ENCODE measurements at regions not wholly inside any gene's neighbourhood (a gene's known extent, or its start where the extent isn't known, plus 50 kb on each side); places are given as distances from the start of the nearest gene placed in this dataset.

DNA sequence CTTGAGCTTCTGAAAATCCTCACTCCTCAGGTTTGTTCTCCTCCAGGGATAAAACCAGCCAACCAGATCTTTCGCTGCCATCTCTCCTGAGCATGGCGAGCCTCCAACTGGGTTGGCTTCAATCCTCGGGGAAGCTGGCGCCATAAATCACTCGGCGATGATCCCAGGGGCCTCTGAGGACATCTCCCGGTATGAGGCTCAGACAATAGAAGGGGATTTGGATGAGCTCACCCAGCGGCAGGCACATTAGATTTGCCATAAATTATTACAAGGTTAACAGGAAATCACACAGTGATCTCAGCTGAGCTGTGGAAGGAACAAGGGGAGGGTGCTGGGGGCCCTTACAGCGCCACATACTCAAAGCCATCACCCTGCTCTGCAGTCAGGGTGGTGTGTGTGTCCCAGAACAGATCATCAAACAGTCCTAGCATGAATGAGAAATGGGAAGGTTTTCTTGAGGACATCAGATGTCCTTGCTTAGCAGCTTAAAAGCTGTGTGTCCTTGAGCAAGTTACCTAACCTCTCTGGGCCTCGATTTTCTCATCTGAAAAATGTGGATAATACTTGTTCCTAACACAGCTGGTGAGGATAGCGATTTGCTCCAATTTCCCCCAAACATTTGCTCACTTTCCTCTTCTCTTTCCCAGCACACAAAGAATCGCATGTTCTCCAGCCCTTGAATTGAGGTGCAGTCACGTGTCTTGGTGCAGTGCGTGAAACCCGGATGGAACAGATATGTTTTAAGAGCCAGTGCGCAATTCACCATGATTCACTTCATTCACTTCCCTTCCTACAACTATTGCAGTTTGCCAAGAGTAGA, 142.8 kb downstream of the SCARB1 start (continued):
- no peak for TF ChIP-seq CHD1 (IDR thresholded peaks at IDR 0.05; ENCODE audit: low read depth, low read length)
- no peak for TF ChIP-seq BHLHE40 (IDR thresholded peaks at IDR 0.05; ENCODE audit: low read depth, low read length)
- no peak for TF ChIP-seq POLR2A (IDR thresholded peaks at IDR 0.05; ENCODE audit: low read depth, low read length)

DNA sequence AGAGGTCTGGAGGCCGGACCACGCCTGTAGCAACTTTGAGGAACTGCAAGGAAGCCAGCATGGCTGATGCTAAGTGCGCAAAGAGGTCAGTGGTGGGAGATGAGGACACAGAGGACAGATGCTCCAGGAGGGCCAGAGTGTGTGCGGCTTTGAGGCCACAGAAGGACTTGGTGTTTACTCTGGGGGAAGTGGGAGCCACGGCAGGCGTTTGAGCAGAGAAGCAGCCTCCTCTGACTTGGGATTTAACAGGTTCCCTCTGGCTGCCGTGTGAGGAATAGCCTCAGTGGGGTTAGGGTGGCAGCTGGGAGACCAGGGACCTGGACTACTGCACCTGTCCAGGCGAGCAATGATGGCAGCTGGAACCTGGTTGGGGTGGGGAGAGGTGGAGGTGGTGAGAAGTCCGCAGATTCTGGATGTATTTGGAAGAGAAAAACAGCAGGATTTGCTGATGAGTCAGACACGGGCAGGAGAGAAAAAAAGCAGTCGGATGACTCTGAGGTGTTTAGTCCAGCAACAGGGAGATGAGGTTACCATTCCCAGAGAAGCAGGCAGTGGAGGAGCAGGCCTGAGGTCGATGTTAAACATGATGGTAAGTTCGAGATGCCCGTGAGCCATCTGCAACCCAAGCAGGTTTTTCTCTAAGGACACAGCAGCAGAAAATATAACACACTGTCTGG, 143.5 kb downstream of the SCARB1 start:
- CTCF ChIA-PET: interaction anchor here (1.1 to 1.2 kb wide), 2 partner anchors 9 to 20 kb away, joined by 3 read pairs; no protein-coding TSS in a partner anchor
- H4K8ac ChIP-seq (ENCODE audit: low read depth in 2 of 2, low read length in 2 of 2): peak overlapping the region in 1 of 2 experiments; percentile 62; a peak in 1 of 4 replicates
- dilution Hi-C loops (cut with HindIII; ENCODE audit: low sequenced_read_pairs, unreplicated experiment) (no loop called here), in situ Hi-C loops (cut with MboI; ENCODE audit: low sequenced_read_pairs) (no loop called here), intact Hi-C loops (cut with micrococcal nuclease) (no loop called here)
- POLR2A ChIA-PET (ENCODE audit: unreplicated experiment): no interaction called here
- peak overlapping the region; percentile 70 for H3K4ac ChIP-seq (ENCODE audit: low read depth, low read length)
- no peak overlapping the region for H3K4me3 ChIP-seq (ENCODE audit: insufficient read depth, low read depth, low read length)
- no peak overlapping the region; the same call in 1 of the 2 replicates for H3K9ac ChIP-seq (ENCODE audit: low read depth, low read length)
- H2BK15ac ChIP-seq (ENCODE audit: low read depth, low read length): peak overlapping the region; percentile 9; the same call in 1 of the 3 replicates
- H3K79me1 ChIP-seq (ENCODE audit: low read depth in 1 of 2, low read length in 2 of 2): no peaks in the 10 kb centered on the region
- H2BK20ac ChIP-seq (ENCODE audit: low read depth, low read length): peak overlapping the region; percentile 85
- H3K9me3 ChIP-seq (ENCODE audit: control insufficient read depth, insufficient read depth, low read length): peaks cover 3% of the 10 kb centered on the region; the same call in 1 of the 2 replicates
- H4K5ac ChIP-seq (ENCODE audit: low read depth, low read length): no peak overlapping the region; the same call in 1 of the 2 replicates
- no peaks in the 10 kb centered on the region for H3K36me3 ChIP-seq (ENCODE audit: control insufficient read depth, insufficient read depth, low read length)
- no peaks in the 10 kb centered on the region; the same call in 1 of the 2 replicates for H3K9me1 ChIP-seq (ENCODE audit: insufficient read depth, low read length)
- H4K91ac ChIP-seq (ENCODE audit: insufficient read depth, low read depth, low read length): peak overlapping the region; percentile 37
- peak overlapping the region; percentile 45 for H2AFZ ChIP-seq (replicated peaks; ENCODE audit: low read length, poor library complexity)
- BruUV-seq (replicated peaks): no TSS peak
- H4K20me1 ChIP-seq (ENCODE audit: insufficient read depth, low read length): peaks cover 3% of the 10 kb centered on the region; the same call in 1 of the 2 replicates
- H3K18ac ChIP-seq (ENCODE audit: low read depth, low read length): no peak overlapping the region; the same call in 1 of the 2 replicates
- no peak overlapping the region for H3K56ac ChIP-seq (ENCODE audit: extremely low read depth, insufficient read depth, low read length)
- WGBS, 2 experiments (ENCODE audit: extremely low coverage in 2 of 2, insufficient read length in 1 of 2): 61% methylated on average over 5 of the region's 14 CpGs; no CpG with 5 or more reads in 1 of the 2 experiments
- peak; percentile 88 for ATAC-seq (ENCODE audit: low read depth)
- H2BK120ac ChIP-seq (ENCODE audit: low read depth, low read length): peak overlapping the region; percentile 72
- peak overlapping the region; percentile 52; the same call in 1 of the 2 replicates for H2AK5ac ChIP-seq (ENCODE audit: low read depth, low read length)
- TF ChIP-seq POLR2A (IDR thresholded peaks at IDR 0.05; ENCODE audit: low read depth, low read length) (no peak), MAZ (IDR thresholded peaks at IDR 0.05; ENCODE audit: borderline replicate concordance, low read depth, low read length) (no peak), SMC3 (IDR thresholded peaks at IDR 0.05; ENCODE audit: low read depth, low read length) (no peak), MXI1 (IDR thresholded peaks at IDR 0.05; ENCODE audit: borderline replicate concordance, low read depth, low read length) (no peak), FOS (IDR thresholded peaks at IDR 0.05; ENCODE audit: low read depth, low read length) (peak; percentile 76; the same call in 1 of the 2 replicates), RFX5 (IDR thresholded peaks at IDR 0.05; ENCODE audit: low read depth, low read length) (no peak), BHLHE40 (IDR thresholded peaks at IDR 0.05; ENCODE audit: low read depth, low read length) (peak; percentile 17; the same call in 1 of the 2 replicates)
- TF ChIP-seq, protein P1, sequence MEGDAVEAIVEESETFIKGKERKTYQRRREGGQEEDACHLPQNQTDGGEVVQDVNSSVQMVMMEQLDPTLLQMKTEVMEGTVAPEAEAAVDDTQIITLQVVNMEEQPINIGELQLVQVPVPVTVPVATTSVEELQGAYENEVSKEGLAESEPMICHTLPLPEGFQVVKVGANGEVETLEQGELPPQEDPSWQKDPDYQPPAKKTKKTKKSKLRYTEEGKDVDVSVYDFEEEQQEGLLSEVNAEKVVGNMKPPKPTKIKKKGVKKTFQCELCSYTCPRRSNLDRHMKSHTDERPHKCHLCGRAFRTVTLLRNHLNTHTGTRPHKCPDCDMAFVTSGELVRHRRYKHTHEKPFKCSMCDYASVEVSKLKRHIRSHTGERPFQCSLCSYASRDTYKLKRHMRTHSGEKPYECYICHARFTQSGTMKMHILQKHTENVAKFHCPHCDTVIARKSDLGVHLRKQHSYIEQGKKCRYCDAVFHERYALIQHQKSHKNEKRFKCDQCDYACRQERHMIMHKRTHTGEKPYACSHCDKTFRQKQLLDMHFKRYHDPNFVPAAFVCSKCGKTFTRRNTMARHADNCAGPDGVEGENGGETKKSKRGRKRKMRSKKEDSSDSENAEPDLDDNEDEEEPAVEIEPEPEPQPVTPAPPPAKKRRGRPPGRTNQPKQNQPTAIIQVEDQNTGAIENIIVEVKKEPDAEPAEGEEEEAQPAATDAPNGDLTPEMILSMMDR (conservative IDR thresholded peaks at IDR 0.05; ENCODE audit: low read depth, low read length): 0 out of 2 replicates have a peak, but pooled peaks have one; percentile 22
- no peak overlapping the region; the same call in 1 of the 2 replicates for H3K4me2 ChIP-seq (ENCODE audit: low read depth, low read length)
- peak overlapping the region; percentile 82 for H3K14ac ChIP-seq (replicated peaks; ENCODE audit: low read depth, low read length)
- 0 out of 2 replicates have a peak overlapping the region, but pooled peaks have one; percentile 35 for H3K23ac ChIP-seq (ENCODE audit: low read depth, low read length)
- peak overlapping the region; percentile 86 for H2AK9ac ChIP-seq (replicated peaks; ENCODE audit: low read depth, low read length, poor library complexity)
- DNase-seq: peak; percentile 82
- peaks cover 12% of the 10 kb centered on the region for H3K4me1 ChIP-seq (ENCODE audit: control insufficient read depth, insufficient read depth, low read length)
- no peaks in the 10 kb centered on the region for H3K27me3 ChIP-seq (ENCODE audit: control insufficient read depth, insufficient read depth, low read length)
- H3K27ac ChIP-seq (ENCODE audit: insufficient read depth, low read length): peak overlapping the region; percentile 9; the same call in 1 of the 2 replicates
- H2BK5ac ChIP-seq (ENCODE audit: low read depth, low read length, poor library complexity, severe bottlenecking): peak overlapping the region; percentile 50

All from IMR-90 (cell line).